ENCODE measurements at regions not wholly inside any gene's neighbourhood (a gene's known extent, or its start where the extent isn't known, plus 50 kb on each side); places are given as distances from the start of the nearest gene placed in this dataset.
"Not testable (repeated sequence)": the region's sequence is repeated elsewhere in the genome, so short reads cannot be mapped to it uniquely, and the experiment has no call there.

- no peak overlapping the region for H3K4me3 ChIP-seq (ENCODE audit: control insufficient read depth, low read depth, low read length)
- TF ChIP-seq CTCF (conservative IDR thresholded peaks at IDR 0.05; ENCODE audit: control insufficient read depth, insufficient read depth, low read depth, low read length), result no peak
- DNase-seq (ENCODE audit: low read depth), result no peak
Observed at GRCh38 chr10:9379183-9379582, 1324.7 kb downstream of the GATA3 start.

- no peak for DNase-seq (ENCODE audit: low read depth)
- no peak overlapping the region for H3K4me3 ChIP-seq (ENCODE audit: control insufficient read depth, low read depth, low read length)
- TF ChIP-seq CTCF (conservative IDR thresholded peaks at IDR 0.05; ENCODE audit: control insufficient read depth, insufficient read depth, low read depth, low read length), result no peak
Observed at GRCh38 chr10:9381733-9382532, 1327.4 kb downstream of the GATA3 start.

GRCh38 chr10:9382533-9382866 lies 1328.0 kb downstream of the GATA3 start:
- DNase-seq (ENCODE audit: low read depth), result no peak
- H3K4me3 ChIP-seq (ENCODE audit: control insufficient read depth, low read depth, low read length), result no peak overlapping the region
- TF ChIP-seq CTCF (conservative IDR thresholded peaks at IDR 0.05; ENCODE audit: control insufficient read depth, insufficient read depth, low read depth, low read length), result no peak

DNA sequence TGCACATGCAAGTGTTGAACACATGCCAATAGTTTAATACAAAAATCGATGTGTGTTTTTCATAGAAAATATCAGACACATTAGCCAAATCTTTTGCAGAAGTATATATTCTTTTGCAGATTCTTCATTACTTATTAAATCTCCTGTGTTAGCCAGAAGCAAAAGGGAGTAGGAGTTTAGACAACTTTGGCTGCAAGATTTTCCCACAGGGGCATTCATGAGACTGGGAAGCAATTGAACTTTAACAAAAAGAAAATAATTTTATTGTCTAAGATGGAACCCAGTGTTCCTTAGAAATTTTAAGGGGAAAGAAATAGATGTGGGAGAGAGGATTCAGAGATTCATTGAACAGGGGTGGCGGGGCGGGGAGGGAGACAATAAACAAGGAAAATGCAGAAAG lies 1336.0 kb downstream of the GATA3 start:
- DNase-seq (ENCODE audit: low read depth), result no peak
- TF ChIP-seq CTCF (conservative IDR thresholded peaks at IDR 0.05; ENCODE audit: control insufficient read depth, insufficient read depth, low read depth, low read length), result no peak
- H3K4me3 ChIP-seq (ENCODE audit: control insufficient read depth, low read depth, low read length), result no peak overlapping the region

- TF ChIP-seq CTCF (conservative IDR thresholded peaks at IDR 0.05; ENCODE audit: control insufficient read depth, insufficient read depth, low read depth, low read length), result no peak
- H3K4me3 ChIP-seq (ENCODE audit: control insufficient read depth, low read depth, low read length), result no peak overlapping the region
- DNase-seq (ENCODE audit: low read depth), result no peak
Observed at GRCh38 chr10:9399275-9399983, 1344.9 kb downstream of the GATA3 start.

DNA sequence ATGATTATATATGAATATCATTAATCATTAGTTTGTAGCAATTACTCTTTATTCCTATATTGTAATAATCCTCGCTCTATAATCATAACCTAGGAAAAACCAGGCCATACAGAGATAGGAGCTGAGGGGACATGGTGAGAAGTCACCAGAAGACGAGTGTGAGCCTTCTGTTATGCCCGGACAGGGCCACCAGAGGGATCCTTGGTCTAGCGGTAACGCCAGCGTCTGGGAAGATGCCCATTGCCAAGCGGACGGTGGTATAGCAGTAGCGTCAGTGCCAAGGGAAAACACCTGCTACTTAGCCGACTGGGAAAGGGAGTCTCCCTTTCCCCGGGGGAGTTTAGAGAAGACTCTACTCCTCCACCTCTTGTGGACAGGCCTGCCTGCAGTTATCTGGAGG lies 1347.6 kb downstream of the GATA3 start:
- not testable (repeated sequence) for H3K4me3 ChIP-seq (ENCODE audit: control insufficient read depth, low read depth, low read length)

GRCh38 chr10:9402507-9403195 lies 1348.2 kb downstream of the GATA3 start:
- not testable (repeated sequence) for H3K4me3 ChIP-seq (ENCODE audit: control insufficient read depth, low read depth, low read length); DNase-seq (ENCODE audit: low read depth)

More for the DNA sequence above, 1347.6 kb downstream of the GATA3 start:
- DNase-seq (ENCODE audit: low read depth), result not testable (repeated sequence)

DNA sequence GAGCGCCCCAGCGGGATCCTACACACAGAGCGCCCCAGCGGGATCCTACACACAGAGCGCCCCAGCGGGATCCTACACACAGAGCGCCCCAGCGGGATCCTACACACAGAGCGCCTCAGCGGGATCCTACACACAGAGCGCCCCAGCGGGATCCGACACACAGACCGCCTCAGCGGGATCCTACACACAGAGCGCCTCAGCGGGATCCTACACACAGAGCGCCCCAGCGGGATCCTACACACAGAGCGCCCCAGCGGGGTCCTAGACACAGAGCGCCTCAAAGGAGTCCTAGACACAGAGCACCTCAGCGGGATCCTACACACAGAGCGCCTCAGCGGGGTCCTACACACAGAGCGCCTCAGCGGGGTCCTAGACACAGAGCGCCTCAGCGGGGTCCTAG lies 1352.7 kb downstream of the GATA3 start:
- DNase-seq (ENCODE audit: low read depth); H3K4me3 ChIP-seq (ENCODE audit: control insufficient read depth, low read depth, low read length): not testable (repeated sequence)
